Upper lobe of left lung (tissue), 4 donors: ENCODE measurements at regions not wholly inside any gene's neighbourhood (a gene's known extent, or its start where the extent isn't known, plus 50 kb on each side); places are given as distances from the start of the nearest gene placed in this dataset.

Experiments
- EP300 ChIP-seq, 4 donors: sonication (generic); formaldehyde crosslinking; IDR thresholded peaks; one replicate each; pipeline ENCODE4 v1.5.1; 2017; ENCODE audit warnings: antibody characterized with exemption in 4 of 4, control low read depth in 2 of 4
- POLR2A ChIP-seq, 4 donors: fragments of 450-650 bp; IDR thresholded peaks; one replicate each; pipeline ENCODE4 v1.5.1; 2016 to 2017; ENCODE audit warnings: antibody characterized with exemption in 4 of 4, mild to moderate bottlenecking in 2 of 4
- POLR2AphosphoS5 ChIP-seq, 2 donors: sonication (generic); formaldehyde crosslinking; IDR thresholded peaks; one replicate each; pipeline ENCODE4 v1.5.1; 2017; ENCODE audit warnings: antibody characterized with exemption in 2 of 2
- TF ChIP-seq, protein P1 (sequence below), 6 experiments: fragments of 450-650 bp in 4 of 6; fragments of 200-600 bp in 2 of 6; sonication (generic) in 2 of 6; IDR thresholded peaks; one replicate each; pipeline ENCODE4 v1.5.1; 2016 to 2019; ENCODE audit warnings: antibody characterized with exemption in 6 of 6

DNA sequence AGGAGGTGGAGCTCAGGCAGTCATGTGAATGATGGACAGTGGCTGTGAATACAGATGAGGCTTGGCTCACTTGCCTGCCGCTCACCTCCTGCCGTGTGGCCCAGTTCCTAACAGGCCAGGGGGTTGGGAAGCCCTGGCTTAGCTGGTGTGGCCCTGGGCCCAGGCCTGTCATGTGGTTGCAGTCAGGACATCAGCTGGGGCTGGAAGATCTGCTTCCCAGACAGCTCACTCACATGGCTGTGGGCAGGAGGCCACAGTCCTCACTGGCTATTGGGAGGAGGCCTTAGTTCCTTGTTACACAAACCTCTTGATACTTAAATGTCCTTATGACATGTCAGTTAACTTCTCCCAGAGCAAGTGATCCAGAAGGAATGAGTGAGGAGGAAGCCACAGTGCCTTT, 138.8 kb upstream of the CSF3R start:
- TF ChIP-seq, protein P1, sequence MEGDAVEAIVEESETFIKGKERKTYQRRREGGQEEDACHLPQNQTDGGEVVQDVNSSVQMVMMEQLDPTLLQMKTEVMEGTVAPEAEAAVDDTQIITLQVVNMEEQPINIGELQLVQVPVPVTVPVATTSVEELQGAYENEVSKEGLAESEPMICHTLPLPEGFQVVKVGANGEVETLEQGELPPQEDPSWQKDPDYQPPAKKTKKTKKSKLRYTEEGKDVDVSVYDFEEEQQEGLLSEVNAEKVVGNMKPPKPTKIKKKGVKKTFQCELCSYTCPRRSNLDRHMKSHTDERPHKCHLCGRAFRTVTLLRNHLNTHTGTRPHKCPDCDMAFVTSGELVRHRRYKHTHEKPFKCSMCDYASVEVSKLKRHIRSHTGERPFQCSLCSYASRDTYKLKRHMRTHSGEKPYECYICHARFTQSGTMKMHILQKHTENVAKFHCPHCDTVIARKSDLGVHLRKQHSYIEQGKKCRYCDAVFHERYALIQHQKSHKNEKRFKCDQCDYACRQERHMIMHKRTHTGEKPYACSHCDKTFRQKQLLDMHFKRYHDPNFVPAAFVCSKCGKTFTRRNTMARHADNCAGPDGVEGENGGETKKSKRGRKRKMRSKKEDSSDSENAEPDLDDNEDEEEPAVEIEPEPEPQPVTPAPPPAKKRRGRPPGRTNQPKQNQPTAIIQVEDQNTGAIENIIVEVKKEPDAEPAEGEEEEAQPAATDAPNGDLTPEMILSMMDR (IDR thresholded peaks at IDR 0.05), result no peak
- TF ChIP-seq POLR2AphosphoS5 (IDR thresholded peaks at IDR 0.05) (no peak), POLR2A (IDR thresholded peaks at IDR 0.05) (no peak), EP300 (IDR thresholded peaks at IDR 0.05) (no peak)
